Calu3 (cell line): ENCODE measurements at regions not wholly inside any gene's neighbourhood (a gene's known extent, or its start where the extent isn't known, plus 50 kb on each side); places are given as distances from the start of the nearest gene placed in this dataset.

Experiments
- BruUV-seq: library from RNA; stranded (reverse); fragments of 400-500 nt; replicated peaks from 2 replicates; lab custom pipeline; 2021; lab: Mats Ljungman, UMichigan
- CTCF ChIA-PET: fragments of 300-600 bp; sonication (Branson Sonifier 250); formaldehyde crosslinking; loops from one replicate; lab custom pipeline; 2022; ENCODE audit warnings: antibody characterized with exemption; lab: Charles Lee
- DNase-seq: peaks from one replicate; pipeline ENCODE4 v3.0.0; 2022
- H3K27ac Mint-ChIP-seq: one replicate; pipeline ENCODE4 v1.8.0; 2022; ENCODE audit warnings: mixed read lengths; ENCODE audit not compliant: unreplicated experiment
- H3K27me3 Mint-ChIP-seq: one replicate; pipeline ENCODE4 v1.8.0; 2022; ENCODE audit warnings: mixed read lengths; ENCODE audit not compliant: unreplicated experiment
- H3K36me3 Mint-ChIP-seq: one replicate; pipeline ENCODE4 v1.8.0; 2022; ENCODE audit warnings: mild to moderate bottlenecking, moderate library complexity, mixed read lengths; ENCODE audit not compliant: insufficient read depth, unreplicated experiment
- H3K4me1 Mint-ChIP-seq: one replicate; pipeline ENCODE4 v1.8.0; 2022; ENCODE audit warnings: mild to moderate bottlenecking, low read depth, mixed read lengths; ENCODE audit not compliant: unreplicated experiment
- H3K4me3 Mint-ChIP-seq: one replicate; pipeline ENCODE4 v1.8.0; 2022; ENCODE audit warnings: mild to moderate bottlenecking, low read depth, moderate library complexity, mixed read lengths; ENCODE audit not compliant: unreplicated experiment
- H3K9me3 Mint-ChIP-seq: one replicate; pipeline ENCODE4 v1.8.0; 2022; ENCODE audit warnings: low read depth, mixed read lengths; ENCODE audit not compliant: unreplicated experiment
- CTCF ChIP-seq: fragments of 200-600 bp; IDR thresholded peaks from one replicate; pipeline ENCODE4 v1.8.0; 2022; ENCODE audit warnings: antibody characterized with exemption; ENCODE audit not compliant: unreplicated experiment
- intact Hi-C: fragments of 100-400 bp; cut with micrococcal nuclease; formaldehyde crosslinking; loops from one replicate; pipeline ENCODE4 v1.10.0; 2022; ENCODE audit not compliant: unreplicated experiment

DNA sequence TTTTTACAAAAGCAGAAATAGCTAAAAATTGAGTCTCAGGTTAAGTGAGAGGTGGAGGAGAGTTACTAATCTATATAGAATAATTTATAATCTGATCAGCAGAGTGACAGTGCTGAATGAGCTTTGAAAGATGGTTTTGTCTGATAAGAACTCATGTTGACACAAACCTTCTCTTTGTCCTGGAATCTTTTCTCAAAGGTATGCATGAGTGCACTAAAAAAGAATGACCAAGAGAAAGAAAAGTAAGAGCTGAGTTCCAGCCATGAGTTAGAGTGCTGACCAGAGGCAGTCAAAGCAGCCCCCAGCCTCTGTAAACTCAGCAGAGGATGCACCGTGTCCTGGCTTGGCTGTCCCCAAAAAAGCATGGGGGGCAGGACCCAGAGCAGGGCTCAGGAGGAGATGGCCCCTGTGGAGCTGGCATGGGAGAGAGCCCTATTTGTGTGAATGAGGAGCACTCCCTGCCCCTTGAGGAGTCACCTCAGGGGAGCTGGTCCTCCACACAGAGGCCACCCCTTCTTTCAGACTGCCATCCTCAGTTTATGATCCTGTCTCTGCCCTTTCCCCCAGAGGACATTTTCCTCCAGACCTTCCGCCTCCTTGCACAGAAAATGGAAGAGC, 129.8 kb downstream of the SEC23A start:
- BruUV-seq, result no TSS peak
- no peak for DNase-seq
- intact Hi-C loops, result no loop called here
- H3K9me3 Mint-ChIP-seq, result peaks cover 5% of the 10 kb centered on the region
- no peak overlapping the region for H3K4me3 Mint-ChIP-seq
- TF ChIP-seq CTCF, result no peak
- H3K36me3 Mint-ChIP-seq, result no peaks in the 10 kb centered on the region
- H3K27ac Mint-ChIP-seq, result no peak overlapping the region
- CTCF ChIA-PET, result no interaction called here
- H3K4me1 Mint-ChIP-seq, result no peaks in the 10 kb centered on the region
- H3K27me3 Mint-ChIP-seq, result peaks cover 3% of the 10 kb centered on the region

DNA sequence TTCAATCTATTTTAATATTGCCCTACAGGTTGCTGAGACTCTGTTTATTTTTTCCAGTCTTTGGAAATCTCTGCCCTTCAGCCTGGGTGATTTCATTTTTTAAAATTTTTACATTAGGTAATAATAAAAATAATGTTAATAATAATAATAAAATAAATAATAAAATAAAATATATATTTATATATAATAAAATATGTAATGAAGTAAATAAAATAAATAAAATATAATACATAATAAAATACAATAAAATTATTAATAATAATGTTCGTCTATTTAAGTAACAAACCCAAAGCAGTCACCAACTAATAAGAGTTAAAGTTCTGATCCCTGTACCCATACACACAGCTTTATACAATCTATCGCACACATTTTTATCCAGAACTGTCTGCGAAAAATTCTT, 130.5 kb downstream of the SEC23A start:
- Mint-ChIP-seq H3K27ac (no peak overlapping the region), H3K36me3 (no peaks in the 10 kb centered on the region)
- CTCF ChIA-PET, result no interaction called here

DNA sequence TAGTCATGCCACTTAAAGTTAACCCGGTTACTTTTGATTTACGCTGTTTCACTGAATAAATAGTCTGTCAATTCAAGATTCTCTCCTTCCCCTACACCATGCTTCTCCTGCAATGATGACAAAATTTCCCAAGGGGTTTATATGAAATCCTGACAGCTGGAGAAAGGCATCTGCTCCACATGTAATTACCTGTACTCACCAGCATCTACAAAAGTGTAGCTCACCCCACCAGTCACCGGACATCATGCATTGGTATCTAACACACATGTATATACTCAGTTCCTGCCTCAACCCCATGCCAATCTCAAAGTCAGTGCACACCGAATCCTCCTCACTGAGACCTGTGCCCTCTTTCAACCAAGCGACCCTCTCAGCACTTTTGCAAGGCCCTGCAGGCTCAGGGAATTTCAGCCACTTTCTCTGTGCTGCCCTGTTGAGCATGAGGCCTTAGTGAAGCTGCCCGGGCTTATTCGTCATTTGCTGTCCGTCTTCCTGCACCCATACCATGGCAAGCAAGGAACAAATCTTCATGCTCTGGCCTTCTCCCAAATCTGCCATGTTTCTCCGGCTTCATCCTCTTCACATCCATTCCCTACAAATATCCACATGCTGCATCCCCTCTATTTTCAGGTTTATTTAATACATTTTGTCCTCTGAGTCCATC, 131.6 kb downstream of the SEC23A start:
- H3K4me3 Mint-ChIP-seq, result no peak overlapping the region
- H3K27ac Mint-ChIP-seq, result no peak overlapping the region
- CTCF ChIA-PET, result interaction anchor here (0.7 kb wide), 1 partner anchor 20 kb away, joined by 3 read pairs; no protein-coding TSS in a partner anchor
- BruUV-seq, result no TSS peak
- no peaks in the 10 kb centered on the region for H3K4me1 Mint-ChIP-seq
- DNase-seq, result no peak
- H3K9me3 Mint-ChIP-seq, result no peaks in the 10 kb centered on the region
- H3K27me3 Mint-ChIP-seq, result no peaks in the 10 kb centered on the region
- intact Hi-C loops, result no loop called here
- H3K36me3 Mint-ChIP-seq, result no peaks in the 10 kb centered on the region
- TF ChIP-seq CTCF, result no peak

More for the DNA sequence above, 130.5 kb downstream of the SEC23A start:
- H3K27me3 Mint-ChIP-seq, result no peaks in the 10 kb centered on the region
- TF ChIP-seq CTCF, result no peak
- no peak for DNase-seq
- H3K9me3 Mint-ChIP-seq, result no peaks in the 10 kb centered on the region
- BruUV-seq, result no TSS peak
- intact Hi-C loops, result no loop called here
- H3K4me3 Mint-ChIP-seq, result no peak overlapping the region
- H3K4me1 Mint-ChIP-seq, result no peaks in the 10 kb centered on the region

- no peaks in the 10 kb centered on the region for H3K4me1 Mint-ChIP-seq
- CTCF ChIA-PET, result no interaction called here
- no peak for DNase-seq
- no peaks in the 10 kb centered on the region for H3K9me3 Mint-ChIP-seq
- intact Hi-C loops, result no loop called here
- BruUV-seq, result no TSS peak
- no peaks in the 10 kb centered on the region for H3K36me3 Mint-ChIP-seq
- no peaks in the 10 kb centered on the region for H3K27me3 Mint-ChIP-seq
- H3K4me3 Mint-ChIP-seq, result no peak overlapping the region
- no peak overlapping the region for H3K27ac Mint-ChIP-seq
- TF ChIP-seq CTCF, result no peak
Measured at GRCh38 chr14:38964630-38965029, 138.4 kb downstream of the SEC23A start.
